Osteocyte (in vitro differentiated cells): ENCODE measurements at regions not wholly inside any gene's neighbourhood (a gene's known extent, or its start where the extent isn't known, plus 50 kb on each side); places are given as distances from the start of the nearest gene placed in this dataset.
"Not testable (repeated sequence)": the region's sequence is repeated elsewhere in the genome, so short reads cannot be mapped to it uniquely, and the experiment has no call there.

Experiments used
- DNase-seq: peaks from one replicate; pipeline ENCODE4 v3.0.0; 2021; ENCODE audit warnings: mixed read lengths; ENCODE audit not compliant: unreplicated experiment; ENCODE audit errors: extremely low spot score
- H3K27ac Mint-ChIP-seq: one replicate; pipeline ENCODE4 v1.8.0; 2021; ENCODE audit warnings: mild to moderate bottlenecking, mixed read lengths; ENCODE audit not compliant: unreplicated experiment
- H3K27me3 Mint-ChIP-seq: one replicate; pipeline ENCODE4 v1.8.0; 2021; ENCODE audit warnings: mixed read lengths; ENCODE audit not compliant: unreplicated experiment
- H3K36me3 Mint-ChIP-seq: one replicate; pipeline ENCODE4 v1.8.0; 2021; ENCODE audit warnings: mixed read lengths; ENCODE audit not compliant: unreplicated experiment
- H3K4me1 Mint-ChIP-seq: one replicate; pipeline ENCODE4 v1.8.0; 2021; ENCODE audit warnings: mixed read lengths; ENCODE audit not compliant: unreplicated experiment
- H3K4me3 Mint-ChIP-seq: one replicate; pipeline ENCODE4 v1.8.0; 2021; ENCODE audit warnings: mild to moderate bottlenecking, moderate library complexity, mixed read lengths; ENCODE audit not compliant: unreplicated experiment
- H3K9me3 Mint-ChIP-seq: one replicate; pipeline ENCODE4 v1.8.0; 2021; ENCODE audit warnings: mixed read lengths; ENCODE audit not compliant: unreplicated experiment
- CTCF ChIP-seq: fragments of 200-600 bp; sonication (generic); IDR thresholded peaks from 2 replicates; pipeline ENCODE4 v1.5.0; 2021; ENCODE audit warnings: antibody characterized with exemption, mild to moderate bottlenecking, moderate library complexity

GRCh38 chr12:41998436-41998835 lies 146.2 kb downstream of the GXYLT1 start:
- H3K27ac Mint-ChIP-seq = no peak overlapping the region
- no peak overlapping the region for H3K4me3 Mint-ChIP-seq
- no peaks in the 10 kb centered on the region for H3K4me1 Mint-ChIP-seq
- TF ChIP-seq CTCF = no peak
- peaks cover 4% of the 10 kb centered on the region for H3K27me3 Mint-ChIP-seq
- H3K9me3 Mint-ChIP-seq = no peaks in the 10 kb centered on the region
- H3K36me3 Mint-ChIP-seq = no peaks in the 10 kb centered on the region
- DNase-seq = no peak

- Mint-ChIP-seq H3K27me3 (peaks cover 4% of the 10 kb centered on the region), H3K27ac (no peak overlapping the region), H3K9me3 (no peaks in the 10 kb centered on the region), H3K4me3 (no peak overlapping the region), H3K36me3 (no peaks in the 10 kb centered on the region), H3K4me1 (no peaks in the 10 kb centered on the region)
- no peak for DNase-seq
- no peak for TF ChIP-seq CTCF
These were observed 151.4 kb downstream of the GXYLT1 start for GRCh38 chr12:41993283-41993682.

GRCh38 chr12:41992692-41993215 lies 151.9 kb downstream of the GXYLT1 start:
- no peak overlapping the region for H3K4me3 Mint-ChIP-seq
- H3K4me1 Mint-ChIP-seq = no peaks in the 10 kb centered on the region
- H3K9me3 Mint-ChIP-seq = no peaks in the 10 kb centered on the region
- H3K27me3 Mint-ChIP-seq = peaks cover under 1% of the 10 kb centered on the region
- TF ChIP-seq CTCF = no peak
- DNase-seq = no peak
- no peak overlapping the region for H3K27ac Mint-ChIP-seq
- H3K36me3 Mint-ChIP-seq = no peaks in the 10 kb centered on the region

GRCh38 chr12:41992022-41992421 lies 152.7 kb downstream of the GXYLT1 start:
- Mint-ChIP-seq H3K9me3 (no peaks in the 10 kb centered on the region), H3K4me1 (no peaks in the 10 kb centered on the region), H3K36me3 (no peaks in the 10 kb centered on the region), H3K4me3 (no peak overlapping the region), H3K27ac (no peak overlapping the region), H3K27me3 (no peaks in the 10 kb centered on the region)
- no peak for DNase-seq
- TF ChIP-seq CTCF = no peak

GRCh38 chr12:41988715-41989114 lies 156.0 kb downstream of the GXYLT1 start:
- no peak for DNase-seq
- Mint-ChIP-seq H3K36me3 (no peaks in the 10 kb centered on the region), H3K4me3 (no peak overlapping the region), H3K27me3 (no peaks in the 10 kb centered on the region), H3K4me1 (no peaks in the 10 kb centered on the region), H3K9me3 (no peaks in the 10 kb centered on the region), H3K27ac (no peak overlapping the region)
- TF ChIP-seq CTCF = no peak

- not testable (repeated sequence) for H3K4me1 Mint-ChIP-seq, DNase-seq, H3K27me3 Mint-ChIP-seq, H3K4me3 Mint-ChIP-seq, H3K9me3 Mint-ChIP-seq, H3K36me3 Mint-ChIP-seq, H3K27ac Mint-ChIP-seq
These were observed 158.2 kb downstream of the GXYLT1 start for GRCh38 chr12:41986513-41986912.
